ENCODE measurements at regions not wholly inside any gene's neighbourhood (a gene's known extent, or its start where the extent isn't known, plus 50 kb on each side); places are given as distances from the start of the nearest gene placed in this dataset.

- no peak for DNase-seq (ENCODE audit: low read depth in 2 of 2)
These were observed 50.0 kb upstream of the CLDN5 start for GRCh38 chr22:19574247-19574646.

DNA sequence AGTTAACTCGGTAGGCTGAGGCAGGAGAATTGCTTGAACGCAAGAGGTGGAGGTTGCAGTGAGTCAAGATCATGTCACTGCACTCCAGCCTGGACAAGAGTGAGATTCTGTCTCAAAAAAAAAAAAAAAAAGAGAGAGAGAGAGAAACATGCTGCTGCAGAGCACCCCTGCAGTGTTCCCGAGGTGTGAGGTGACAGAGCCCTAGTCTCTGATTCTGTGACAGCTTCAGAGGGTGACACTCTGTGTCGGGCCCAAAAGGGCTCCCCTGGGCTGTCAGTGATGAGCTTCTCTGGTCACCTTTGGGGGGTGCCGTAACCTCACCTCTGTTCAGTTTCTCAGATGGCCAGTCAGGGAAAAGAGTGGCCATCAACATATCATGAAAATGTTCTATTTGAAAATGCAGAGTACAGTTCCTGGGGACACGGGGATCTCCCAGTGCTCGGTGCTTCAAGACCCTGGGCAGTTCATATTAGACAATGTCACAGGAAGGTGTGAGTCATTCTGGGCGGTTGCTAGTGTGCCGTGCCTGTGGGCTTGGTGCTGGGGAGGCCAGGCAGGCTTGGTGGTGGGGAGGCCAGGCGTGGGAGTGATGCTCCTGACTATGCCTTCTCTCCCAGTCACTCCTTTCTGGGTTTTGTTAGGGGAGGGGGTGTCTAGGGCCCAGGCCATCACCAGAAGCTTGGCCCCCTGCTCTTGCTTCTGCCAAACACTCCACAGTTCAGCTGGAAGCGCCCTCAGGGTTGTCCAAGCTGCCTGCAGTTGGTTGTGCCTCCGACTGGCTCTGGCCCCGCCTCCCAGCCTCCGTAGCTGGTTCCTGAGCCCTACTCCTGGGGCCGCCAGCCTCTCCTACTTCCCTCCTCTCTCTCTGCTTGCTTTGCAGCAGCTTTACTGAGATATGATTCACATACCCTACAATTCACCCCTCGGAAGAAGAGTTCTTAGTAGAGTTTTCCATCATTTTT is 52.5 kb upstream of the CLDN5 start:
- peak; percentile 40 to 42 for DNase-seq (ENCODE audit: low read depth in 2 of 2)

DNA sequence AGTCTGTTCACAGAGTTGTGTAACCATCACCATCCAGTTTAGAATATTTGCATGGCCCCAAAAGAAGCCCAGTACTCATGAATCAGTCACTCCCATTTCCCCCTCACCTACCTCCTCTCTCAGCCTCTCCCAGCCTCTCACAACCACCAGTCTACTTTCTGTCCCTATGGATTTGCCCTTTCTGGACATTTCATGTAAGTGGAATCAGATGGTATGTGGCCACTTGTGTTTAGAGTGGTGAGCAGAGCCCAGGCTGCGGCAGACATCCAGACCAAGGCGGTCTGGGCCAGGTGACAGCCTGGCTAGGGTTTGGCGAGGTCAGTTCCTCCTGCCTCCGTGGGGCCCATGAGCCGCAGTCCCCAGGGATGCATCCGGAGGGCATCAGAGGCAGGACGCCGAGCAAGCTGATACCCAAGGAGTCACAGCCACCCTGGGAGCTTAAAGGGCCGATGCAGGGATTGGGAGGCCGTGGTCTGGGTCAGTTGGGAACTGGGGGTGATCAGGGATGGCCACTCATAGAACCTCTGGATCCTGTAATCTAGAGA is 53.3 kb upstream of the CLDN5 start:
- no peak for DNase-seq (ENCODE audit: low read depth in 2 of 2)

GRCh38 chr22:19578180-19579004 is 54.2 kb upstream of the CLDN5 start:
- DNase-seq (ENCODE audit: low read depth in 2 of 2): no peak

GRCh38 chr22:19579115-19579811 is 55.1 kb upstream of the CLDN5 start:
- DNase-seq (ENCODE audit: low read depth in 2 of 2): no peak

DNA sequence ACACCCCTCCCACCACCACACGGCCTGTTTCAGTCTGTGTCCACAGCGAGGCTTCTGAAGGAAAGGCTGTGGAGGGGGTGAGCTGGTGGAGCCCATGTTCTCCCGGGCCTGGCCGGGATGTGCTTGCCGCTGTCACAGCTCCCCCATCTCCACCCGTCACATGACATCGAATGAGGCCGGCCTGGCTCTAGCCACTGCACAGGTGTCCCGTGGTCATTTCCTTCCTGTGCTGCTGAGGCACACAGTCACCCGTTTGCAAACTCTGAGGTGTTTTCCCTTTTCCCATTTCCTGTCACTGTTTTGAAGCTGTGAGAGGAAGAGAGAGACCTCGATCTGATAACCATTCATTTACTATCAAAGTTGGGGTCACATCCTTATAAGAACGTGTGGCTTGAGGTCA is 55.7 kb upstream of the CLDN5 start:
- no peak for DNase-seq (ENCODE audit: low read depth in 2 of 2)

DNA sequence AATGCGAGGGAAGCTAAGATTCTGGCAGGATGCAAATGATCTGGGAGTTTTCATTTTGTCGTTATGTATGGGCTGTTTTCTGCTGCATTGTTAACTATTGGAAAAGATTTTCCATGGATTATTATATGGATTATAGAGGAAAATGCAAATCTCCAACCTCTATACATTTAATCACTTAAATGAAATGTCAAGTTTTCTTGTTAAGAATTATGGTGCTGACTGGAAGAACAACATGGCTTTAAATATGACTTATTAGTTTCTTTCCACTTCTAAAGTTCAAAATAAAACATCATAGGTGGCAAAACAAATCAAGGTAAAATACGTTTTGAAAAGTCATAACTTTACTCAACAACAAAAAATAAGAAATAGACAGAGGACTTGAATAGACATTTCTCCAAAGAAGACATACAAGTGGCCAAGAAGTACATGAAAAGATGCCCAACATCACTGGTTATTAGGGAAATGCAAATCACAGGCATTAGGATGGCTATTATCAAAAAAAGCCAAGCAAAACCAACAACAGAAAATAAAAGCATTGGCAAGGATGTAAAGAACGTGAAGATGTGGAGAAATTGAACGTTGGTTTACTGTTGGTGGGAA is 56.2 kb upstream of the CLDN5 start:
- no peak for DNase-seq (ENCODE audit: low read depth in 2 of 2)

DNA sequence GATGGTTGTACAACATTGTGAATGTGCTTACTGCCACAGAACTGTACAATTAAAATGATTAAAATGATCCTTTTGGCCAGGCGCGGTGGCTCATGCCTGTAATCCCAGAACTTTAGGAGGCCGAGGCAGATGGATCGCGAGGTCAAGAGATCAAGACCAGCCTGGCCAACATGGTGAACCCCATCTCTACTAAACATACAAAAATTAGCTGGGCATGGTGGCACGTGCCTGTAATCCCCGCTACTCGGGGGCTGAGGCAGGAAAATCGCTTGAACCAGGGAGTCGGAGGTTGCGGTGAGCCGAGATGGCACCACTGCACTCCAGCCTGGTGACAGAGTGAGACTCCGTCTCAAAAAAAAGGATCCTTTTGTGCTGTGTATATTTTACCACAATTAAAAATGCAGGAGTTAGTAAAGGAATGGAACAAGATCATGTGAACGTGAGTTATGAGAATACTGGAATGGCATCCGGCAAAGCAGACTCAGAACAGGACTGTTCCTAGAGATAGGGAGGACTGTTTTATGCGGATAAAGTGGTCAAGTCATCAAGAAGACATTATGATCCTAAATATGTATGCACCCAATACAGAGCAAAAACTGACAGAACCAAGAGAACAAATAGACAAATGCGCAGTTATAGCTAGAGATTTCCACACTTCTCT is 58.0 kb upstream of the CLDN5 start:
- no peak for DNase-seq (ENCODE audit: low read depth in 2 of 2)

DNA sequence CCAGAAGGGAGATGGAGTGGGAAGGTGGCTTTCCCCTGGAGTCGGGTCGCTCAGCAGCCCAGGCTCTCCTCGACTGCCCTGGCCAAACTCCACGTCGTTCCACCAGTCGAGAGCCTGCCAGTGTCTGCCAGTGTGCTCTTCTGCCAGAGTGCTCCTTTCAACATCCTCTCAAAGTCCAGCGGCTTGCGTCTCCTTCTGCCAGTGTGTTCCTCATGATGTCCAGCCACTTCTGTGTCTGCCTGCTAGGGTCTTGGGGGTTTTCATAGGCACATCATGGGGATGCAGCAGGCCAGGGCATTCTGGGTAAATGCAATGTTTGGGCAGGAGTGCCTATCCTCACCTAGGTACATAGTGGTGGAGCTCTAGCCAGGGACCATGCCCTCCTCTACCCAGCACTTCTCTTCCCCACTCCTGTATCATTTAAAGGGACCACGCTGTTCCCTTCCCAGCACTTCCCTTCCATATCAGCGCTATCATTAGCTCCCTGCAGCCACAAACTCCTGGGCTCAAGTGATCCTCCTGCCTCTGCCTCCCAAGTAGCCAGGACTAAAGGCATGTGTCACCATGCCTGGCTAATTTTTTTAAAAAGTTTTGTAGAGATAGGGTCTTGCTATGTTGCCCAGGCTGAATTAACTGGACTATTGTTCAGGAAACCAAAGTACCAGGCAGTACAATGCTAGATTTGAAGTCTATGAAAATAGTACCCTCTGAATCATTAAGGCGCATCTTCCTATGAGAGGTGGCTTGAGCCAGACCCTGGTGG is 62.9 kb upstream of the CLDN5 start:
- no peak for DNase-seq (ENCODE audit: low read depth in 2 of 2)

DNA sequence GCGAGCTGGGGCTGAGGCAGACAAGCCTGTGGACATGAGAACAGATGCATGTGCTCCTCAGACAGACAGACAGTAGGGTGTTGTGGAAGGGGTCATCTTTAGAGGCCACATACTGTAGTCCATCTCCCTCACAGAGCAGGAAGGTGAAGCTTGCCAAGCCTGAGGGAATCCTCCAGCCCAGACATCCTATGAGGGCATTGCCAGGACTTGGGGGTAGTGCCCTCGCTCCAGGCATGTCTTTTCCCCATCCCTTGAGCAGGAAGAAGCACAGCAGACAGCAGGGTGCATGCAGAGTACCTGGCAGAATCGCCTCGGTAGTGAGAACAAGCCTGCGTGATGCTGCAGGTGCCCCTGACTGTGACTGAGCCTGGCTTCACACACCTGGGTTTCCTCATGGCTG is 66.5 kb upstream of the CLDN5 start:
- no peak for DNase-seq (ENCODE audit: low read depth in 2 of 2)

DNA sequence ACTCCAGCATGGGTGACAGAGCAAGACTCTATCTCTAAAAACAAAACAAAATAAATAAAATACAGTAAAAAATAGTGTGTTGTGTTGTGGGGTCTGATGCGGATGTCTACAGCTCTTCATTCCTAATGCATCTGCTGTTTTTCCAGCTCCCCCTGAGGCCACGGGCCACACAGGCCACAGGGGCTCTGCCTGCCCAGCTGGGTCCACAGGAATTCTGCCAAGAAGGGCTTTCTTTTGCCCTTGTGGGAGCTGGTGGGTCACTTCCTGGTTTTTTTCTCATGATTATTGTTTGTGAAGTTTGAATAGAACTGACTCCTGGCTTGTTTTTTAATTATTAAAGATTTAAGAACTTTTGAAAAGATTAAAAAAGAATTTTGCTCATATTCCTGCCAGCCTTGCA is 67.4 kb upstream of the CLDN5 start:
- no peak for DNase-seq (ENCODE audit: low read depth in 2 of 2)

DNA sequence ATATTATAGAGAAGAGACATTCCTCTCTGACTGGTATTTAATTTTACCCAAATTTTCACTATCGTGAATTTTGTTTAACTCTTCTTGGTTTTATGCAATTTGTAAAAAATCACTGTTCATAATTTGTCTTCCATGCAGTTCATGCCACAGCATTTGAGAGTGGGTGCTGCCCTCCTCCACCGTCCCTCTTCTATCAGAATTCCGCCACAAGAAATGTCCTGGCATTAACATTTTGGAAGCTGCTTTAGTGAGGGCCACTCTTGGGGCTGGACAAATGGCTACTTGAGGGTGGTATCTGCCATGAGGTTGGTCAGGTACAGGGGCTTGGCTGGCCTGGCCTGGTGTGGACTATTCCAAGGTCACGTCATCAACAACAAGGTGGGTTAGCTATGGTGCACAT is 68.3 kb upstream of the CLDN5 start:
- DNase-seq (ENCODE audit: low read depth in 2 of 2): no peak

DNA sequence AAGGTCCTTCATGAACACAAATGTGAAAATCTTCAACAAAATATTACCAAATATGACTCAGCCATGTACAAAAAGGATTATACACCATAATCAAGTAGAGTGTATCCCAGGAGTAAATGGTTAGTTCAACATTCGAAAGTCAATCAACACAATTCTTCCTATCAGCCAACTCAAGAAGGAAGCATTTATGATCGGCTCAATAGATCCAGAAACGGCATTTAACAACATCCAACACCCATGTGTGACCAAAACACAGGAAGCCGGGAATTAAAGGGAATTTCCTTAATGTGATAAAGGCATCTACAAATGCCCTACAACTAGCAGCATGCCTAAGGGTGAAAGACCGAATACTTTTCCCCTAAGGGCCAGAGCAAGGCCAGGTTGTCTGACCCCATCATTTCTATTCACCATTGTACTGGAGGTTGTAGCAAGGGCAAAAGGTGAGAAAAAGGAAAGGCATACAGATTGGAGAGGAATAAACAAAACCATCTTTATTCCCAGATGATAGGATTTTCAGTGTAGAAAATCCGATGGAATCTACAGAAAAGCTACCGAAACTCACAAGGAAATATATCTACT is 69.9 kb upstream of the CLDN5 start:
- no peak for DNase-seq (ENCODE audit: low read depth in 2 of 2)

DNA sequence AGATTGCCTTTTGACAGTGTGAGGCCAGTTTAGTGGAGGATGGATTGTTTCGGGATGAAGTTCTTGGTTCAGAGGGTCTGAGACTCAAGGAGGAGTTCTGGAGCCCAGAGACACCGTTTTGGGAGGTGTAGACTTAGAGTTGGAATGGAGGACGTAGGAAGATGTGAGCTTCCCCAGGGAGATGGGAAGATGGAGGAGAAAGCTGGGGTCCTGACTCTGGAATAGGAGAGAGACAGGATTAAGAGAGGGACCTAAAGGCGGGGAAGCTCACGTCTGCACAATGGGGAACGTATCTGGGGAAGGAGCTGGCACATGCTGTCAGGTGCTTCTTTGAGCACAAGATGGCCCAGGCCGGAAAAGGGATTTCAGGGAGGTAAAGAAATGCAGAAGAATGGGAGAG is 71.3 kb upstream of the CLDN5 start:
- DNase-seq (ENCODE audit: low read depth in 2 of 2): no peak

- DNase-seq (ENCODE audit: low read depth in 2 of 2): no peak
These were observed 72.6 kb upstream of the CLDN5 start for GRCh38 chr22:19596680-19597398.

GRCh38 chr22:19597399-19597735 is 73.2 kb upstream of the CLDN5 start:
- DNase-seq (ENCODE audit: low read depth in 2 of 2): peak in 1 of 2 donors; percentile 22

GRCh38 chr22:19598054-19598855 is 74.0 kb upstream of the CLDN5 start:
- no peak for DNase-seq (ENCODE audit: low read depth in 2 of 2)

GRCh38 chr22:19599004-19599403 is 74.8 kb upstream of the CLDN5 start:
- no peak for DNase-seq (ENCODE audit: low read depth in 2 of 2)
